IPS-15b (cell line): ENCODE measurements at regions not wholly inside any gene's neighbourhood (a gene's known extent, or its start where the extent isn't known, plus 50 kb on each side); places are given as distances from the start of the nearest gene placed in this dataset.

ENCODE experiments used
- H3K27me3 ChIP-seq: one replicate; pipeline ENCODE4 v1.6.1; 2013; ENCODE audit warnings: low read length; ENCODE audit not compliant: control insufficient read depth, insufficient read depth
- H3K36me3 ChIP-seq: one replicate; pipeline ENCODE4 v1.6.1; 2013; ENCODE audit warnings: low read length; ENCODE audit not compliant: control insufficient read depth, insufficient read depth
- H3K4me1 ChIP-seq: one replicate; pipeline ENCODE4 v1.6.1; 2013; ENCODE audit warnings: mild to moderate bottlenecking, low read length; ENCODE audit not compliant: control insufficient read depth, insufficient read depth
- H3K4me3 ChIP-seq: one replicate; pipeline ENCODE4 v1.5.1; 2013; ENCODE audit warnings: low read depth, low read length
- H3K9ac ChIP-seq: one replicate; pipeline ENCODE4 v1.6.1; 2013; ENCODE audit warnings: low read depth, mild to moderate bottlenecking, low read length
- H3K9me3 ChIP-seq: one replicate; pipeline ENCODE4 v1.6.1; 2013; ENCODE audit warnings: mild to moderate bottlenecking, low read length; ENCODE audit not compliant: control insufficient read depth, insufficient read depth

GRCh38 chr10:4186849-4187540, 402.0 kb upstream of the KLF6 start:
- H3K9ac ChIP-seq, result no peak overlapping the region
- no peak overlapping the region for H3K4me3 ChIP-seq
- no peaks in the 10 kb centered on the region for H3K36me3 ChIP-seq
- no peaks in the 10 kb centered on the region for H3K4me1 ChIP-seq
- no peaks in the 10 kb centered on the region for H3K27me3 ChIP-seq
- H3K9me3 ChIP-seq, result no peaks in the 10 kb centered on the region

- Histone ChIP-seq H3K4me3 (no peak overlapping the region), H3K9ac (no peak overlapping the region), H3K36me3 (no peaks in the 10 kb centered on the region), H3K9me3 (no peaks in the 10 kb centered on the region), H3K4me1 (no peaks in the 10 kb centered on the region), H3K27me3 (no peaks in the 10 kb centered on the region)
These were observed 398.8 kb upstream of the KLF6 start for GRCh38 chr10:4183761-4184261.

- no peaks in the 10 kb centered on the region for H3K9me3 ChIP-seq
- H3K9ac ChIP-seq, result no peak overlapping the region
- no peaks in the 10 kb centered on the region for H3K4me1 ChIP-seq
These were observed 396.6 kb upstream of the KLF6 start for GRCh38 chr10:4181621-4182049.

GRCh38 chr10:4181081-4181480, 396.1 kb upstream of the KLF6 start:
- Histone ChIP-seq H3K36me3 (no peaks in the 10 kb centered on the region), H3K9ac (no peak overlapping the region), H3K27me3 (no peaks in the 10 kb centered on the region), H3K9me3 (no peaks in the 10 kb centered on the region), H3K4me3 (no peak overlapping the region), H3K4me1 (no peaks in the 10 kb centered on the region)

More at GRCh38 chr10:4181621-4182049, 396.6 kb upstream of the KLF6 start:
- H3K36me3 ChIP-seq, result no peaks in the 10 kb centered on the region
- no peak overlapping the region for H3K4me3 ChIP-seq
- no peaks in the 10 kb centered on the region for H3K27me3 ChIP-seq

GRCh38 chr10:4177791-4178190, 392.8 kb upstream of the KLF6 start:
- no peaks in the 10 kb centered on the region for H3K36me3 ChIP-seq
- no peak overlapping the region for H3K4me3 ChIP-seq
- no peaks in the 10 kb centered on the region for H3K4me1 ChIP-seq
- no peaks in the 10 kb centered on the region for H3K9me3 ChIP-seq
- H3K9ac ChIP-seq, result no peak overlapping the region
- H3K27me3 ChIP-seq, result no peaks in the 10 kb centered on the region

- H3K4me1 ChIP-seq, result no peaks in the 10 kb centered on the region
- no peaks in the 10 kb centered on the region for H3K36me3 ChIP-seq
- no peak overlapping the region for H3K9ac ChIP-seq
- H3K4me3 ChIP-seq, result no peak overlapping the region
- no peaks in the 10 kb centered on the region for H3K27me3 ChIP-seq
- H3K9me3 ChIP-seq, result no peaks in the 10 kb centered on the region
These were observed 391.7 kb upstream of the KLF6 start for GRCh38 chr10:4176500-4177281.

- H3K9me3 ChIP-seq, result no peaks in the 10 kb centered on the region
- no peak overlapping the region for H3K9ac ChIP-seq
- H3K36me3 ChIP-seq, result no peaks in the 10 kb centered on the region
- no peak overlapping the region for H3K4me3 ChIP-seq
- no peaks in the 10 kb centered on the region for H3K27me3 ChIP-seq
- no peaks in the 10 kb centered on the region for H3K4me1 ChIP-seq
These were observed 389.2 kb upstream of the KLF6 start for GRCh38 chr10:4174197-4174596.

- Histone ChIP-seq H3K4me1 (no peaks in the 10 kb centered on the region), H3K9me3 (no peaks in the 10 kb centered on the region), H3K9ac (no peak overlapping the region), H3K4me3 (no peak overlapping the region), H3K27me3 (no peaks in the 10 kb centered on the region), H3K36me3 (no peaks in the 10 kb centered on the region)
These were observed 385.8 kb upstream of the KLF6 start for GRCh38 chr10:4170633-4171314.

- Histone ChIP-seq H3K4me3 (no peak overlapping the region), H3K27me3 (no peaks in the 10 kb centered on the region), H3K4me1 (no peaks in the 10 kb centered on the region), H3K9me3 (no peaks in the 10 kb centered on the region), H3K36me3 (no peaks in the 10 kb centered on the region), H3K9ac (no peak overlapping the region)
These were observed 385.2 kb upstream of the KLF6 start for GRCh38 chr10:4170181-4170580.

GRCh38 chr10:4169448-4169847, 384.4 kb upstream of the KLF6 start:
- H3K36me3 ChIP-seq, result no peaks in the 10 kb centered on the region
- H3K27me3 ChIP-seq, result no peaks in the 10 kb centered on the region
- no peak overlapping the region for H3K9ac ChIP-seq
- no peaks in the 10 kb centered on the region for H3K9me3 ChIP-seq
- no peaks in the 10 kb centered on the region for H3K4me1 ChIP-seq
- no peak overlapping the region for H3K4me3 ChIP-seq

- no peak overlapping the region for H3K4me3 ChIP-seq
- H3K4me1 ChIP-seq, result peaks cover 4% of the 10 kb centered on the region
- H3K36me3 ChIP-seq, result no peaks in the 10 kb centered on the region
- H3K9me3 ChIP-seq, result no peaks in the 10 kb centered on the region
- no peaks in the 10 kb centered on the region for H3K27me3 ChIP-seq
- no peak overlapping the region for H3K9ac ChIP-seq
These were observed 382.2 kb upstream of the KLF6 start for GRCh38 chr10:4167216-4167615.
